ENCODE measurements at regions not wholly inside any gene's neighbourhood (a gene's known extent, or its start where the extent isn't known, plus 50 kb on each side); places are given as distances from the start of the nearest gene placed in this dataset.

- H3K27me3 Mint-ChIP-seq: peaks cover 31% of the 10 kb centered on the region
- Histone ChIP-seq H3K9ac (ENCODE audit: low read length) (no peak overlapping the region), H3K27me3 (replicated peaks in 1 of 4; ENCODE audit: control extremely low read depth in 1 of 4, control insufficient read depth in 3 of 4, insufficient read depth in 4 of 4, low read length in 3 of 4) (peaks cover 0 to 6% (median 3%) of the 10 kb centered on the region in 4 experiments), H3K79me2 (ENCODE audit: control insufficient read depth, insufficient read depth, low read length) (no peaks in the 10 kb centered on the region), H3K27ac (ENCODE audit: low read length in 2 of 2) (no peak overlapping the region), H3K4me1 (ENCODE audit: control insufficient read depth in 2 of 2, insufficient read depth in 2 of 2, low read length in 2 of 2) (no peaks in the 10 kb centered on the region), H3K9me3 (ENCODE audit: control extremely low read depth in 1 of 3, control insufficient read depth in 2 of 3, insufficient read depth in 1 of 3, low read length in 2 of 3) (peaks cover 0 to 6% (median 2%) of the 10 kb centered on the region in 3 donors), H4K20me1 (ENCODE audit: control insufficient read depth, insufficient read depth, low read length, poor library complexity, severe bottlenecking) (no peaks in the 10 kb centered on the region), H3K4me3 (ENCODE audit: control extremely low read depth in 1 of 5, extremely low read depth in 1 of 5, insufficient read depth in 1 of 5, low read depth in 2 of 5, low read length in 4 of 5) (no peak overlapping the region), H3K4me2 (replicated peaks; ENCODE audit: low read depth, low read length, poor library complexity, severe bottlenecking) (no peak overlapping the region), H3K36me3 (replicated peaks in 1 of 2; ENCODE audit: control extremely low read depth in 1 of 2, control insufficient read depth in 1 of 2, extremely low read depth in 1 of 2, insufficient read depth in 2 of 2, low read length in 1 of 2) (no peaks in the 10 kb centered on the region), H2AFZ (ENCODE audit: insufficient read depth, low read depth, low read length, poor library complexity, severe bottlenecking) (no peak overlapping the region)
- H3K4me1 Mint-ChIP-seq: no peaks in the 10 kb centered on the region
- peaks cover 2% of the 10 kb centered on the region for H3K9me3 Mint-ChIP-seq (ENCODE audit: insufficient read depth)
- WGBS (ENCODE audit: insufficient coverage): no CpG with 5 or more reads among the region's 1 CpG
- H3K4me3 Mint-ChIP-seq: no peak overlapping the region
- DNase-seq (no peak), ATAC-seq (ENCODE audit: low read depth) (no peak)
- CTCF ChIA-PET: interaction anchor here (1.0 kb wide), 1 partner anchor 547 kb away, joined by 3 read pairs; no protein-coding TSS in a partner anchor
- TF ChIP-seq, protein P1, sequence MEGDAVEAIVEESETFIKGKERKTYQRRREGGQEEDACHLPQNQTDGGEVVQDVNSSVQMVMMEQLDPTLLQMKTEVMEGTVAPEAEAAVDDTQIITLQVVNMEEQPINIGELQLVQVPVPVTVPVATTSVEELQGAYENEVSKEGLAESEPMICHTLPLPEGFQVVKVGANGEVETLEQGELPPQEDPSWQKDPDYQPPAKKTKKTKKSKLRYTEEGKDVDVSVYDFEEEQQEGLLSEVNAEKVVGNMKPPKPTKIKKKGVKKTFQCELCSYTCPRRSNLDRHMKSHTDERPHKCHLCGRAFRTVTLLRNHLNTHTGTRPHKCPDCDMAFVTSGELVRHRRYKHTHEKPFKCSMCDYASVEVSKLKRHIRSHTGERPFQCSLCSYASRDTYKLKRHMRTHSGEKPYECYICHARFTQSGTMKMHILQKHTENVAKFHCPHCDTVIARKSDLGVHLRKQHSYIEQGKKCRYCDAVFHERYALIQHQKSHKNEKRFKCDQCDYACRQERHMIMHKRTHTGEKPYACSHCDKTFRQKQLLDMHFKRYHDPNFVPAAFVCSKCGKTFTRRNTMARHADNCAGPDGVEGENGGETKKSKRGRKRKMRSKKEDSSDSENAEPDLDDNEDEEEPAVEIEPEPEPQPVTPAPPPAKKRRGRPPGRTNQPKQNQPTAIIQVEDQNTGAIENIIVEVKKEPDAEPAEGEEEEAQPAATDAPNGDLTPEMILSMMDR (IDR thresholded peaks at IDR 0.05): no peak
- TF ChIP-seq EZH2 (IDR thresholded peaks at IDR 0.05; ENCODE audit: borderline replicate concordance, insufficient read depth, low read depth, low read length, poor library complexity, severe bottlenecking): no peak
- POLR2A ChIA-PET: no interaction called here
- no peak overlapping the region for H3K27ac Mint-ChIP-seq
- intact Hi-C loops (cut with micrococcal nuclease): no loop called here
These were observed 197.1 kb upstream of the KBTBD8 start for GRCh38 chr3:66800941-66801545.

- no peak overlapping the region for H3K4me3 Mint-ChIP-seq
- Histone ChIP-seq H3K36me3 (replicated peaks in 1 of 2; ENCODE audit: control extremely low read depth in 1 of 2, control insufficient read depth in 1 of 2, extremely low read depth in 1 of 2, insufficient read depth in 2 of 2, low read length in 1 of 2) (no peaks in the 10 kb centered on the region), H3K79me2 (ENCODE audit: control insufficient read depth, insufficient read depth, low read length) (no peaks in the 10 kb centered on the region), H3K27ac (ENCODE audit: low read length in 2 of 2) (no peak overlapping the region), H4K20me1 (ENCODE audit: control insufficient read depth, insufficient read depth, low read length, poor library complexity, severe bottlenecking) (no peaks in the 10 kb centered on the region), H3K9me3 (ENCODE audit: control extremely low read depth in 1 of 3, control insufficient read depth in 2 of 3, insufficient read depth in 1 of 3, low read length in 2 of 3) (peaks cover 0 to 2% (median 0%) of the 10 kb centered on the region in 3 donors), H3K27me3 (replicated peaks in 1 of 4; ENCODE audit: control extremely low read depth in 1 of 4, control insufficient read depth in 3 of 4, insufficient read depth in 4 of 4, low read length in 3 of 4) (peaks cover 0 to 6% (median 3%) of the 10 kb centered on the region in 4 experiments), H3K4me3 (ENCODE audit: control extremely low read depth in 1 of 5, extremely low read depth in 1 of 5, insufficient read depth in 1 of 5, low read depth in 2 of 5, low read length in 4 of 5) (no peak overlapping the region), H2AFZ (ENCODE audit: insufficient read depth, low read depth, low read length, poor library complexity, severe bottlenecking) (no peak overlapping the region), H3K4me2 (replicated peaks; ENCODE audit: low read depth, low read length, poor library complexity, severe bottlenecking) (no peak overlapping the region), H3K4me1 (ENCODE audit: control insufficient read depth in 2 of 2, insufficient read depth in 2 of 2, low read length in 2 of 2) (no peaks in the 10 kb centered on the region), H3K9ac (ENCODE audit: low read length) (no peak overlapping the region)
- DNase-seq (no peak), ATAC-seq (ENCODE audit: low read depth) (no peak)
- H3K9me3 Mint-ChIP-seq (ENCODE audit: insufficient read depth): no peaks in the 10 kb centered on the region
- ChIA-PET POLR2A (no interaction called here), CTCF (interaction anchor here (0.7 to 3.5 kb wide), 6 partner anchors 11 to 549 kb away, joined by 3 to 21 read pairs (median 9); no protein-coding TSS in a partner anchor)
- 62% methylated on average over 2 of the region's 2 CpGs for WGBS (ENCODE audit: insufficient coverage)
- no peaks in the 10 kb centered on the region for H3K4me1 Mint-ChIP-seq
- peaks cover 28% of the 10 kb centered on the region for H3K27me3 Mint-ChIP-seq
- no peak overlapping the region for H3K27ac Mint-ChIP-seq
- no peak for TF ChIP-seq EZH2 (IDR thresholded peaks at IDR 0.05; ENCODE audit: borderline replicate concordance, insufficient read depth, low read depth, low read length, poor library complexity, severe bottlenecking)
- TF ChIP-seq, protein P1 (IDR thresholded peaks at IDR 0.05): no peak
- intact Hi-C loops (cut with micrococcal nuclease): no loop called here
These were observed 194.9 kb upstream of the KBTBD8 start for GRCh38 chr3:66803206-66803605.

Measured in B cell (primary cell).